ENCODE measurements at regions not wholly inside any gene's neighbourhood (a gene's known extent, or its start where the extent isn't known, plus 50 kb on each side); places are given as distances from the start of the nearest gene placed in this dataset.

- Histone ChIP-seq H3K4me1 (ENCODE audit: control insufficient read depth, low read length) (no peaks in the 10 kb centered on the region), H3K79me2 (ENCODE audit: control insufficient read depth, low read length) (no peaks in the 10 kb centered on the region), H3K36me3 (ENCODE audit: control insufficient read depth, low read length) (no peaks in the 10 kb centered on the region), H3F3A (ENCODE audit: control insufficient read depth, insufficient read depth) (no peaks in the 10 kb centered on the region), H3K9me2 (replicated peaks; ENCODE audit: control insufficient read depth, low read length) (no peaks in the 10 kb centered on the region), H3K4me3 (ENCODE audit: low read length) (no peak overlapping the region), H3K27ac (ENCODE audit: low read depth, low read length) (no peak overlapping the region), H3K27me3 (ENCODE audit: control insufficient read depth, low read length) (no peaks in the 10 kb centered on the region), H3K4me2 (ENCODE audit: low read length) (no peak overlapping the region), H4K20me1 (ENCODE audit: control insufficient read depth, insufficient read depth, low read depth, low read length) (no peaks in the 10 kb centered on the region), H3K9me3 (ENCODE audit: control insufficient read depth, insufficient read depth, low read length) (no peaks in the 10 kb centered on the region)
- TF ChIP-seq EZH2phosphoT487 (IDR thresholded peaks at IDR 0.05; ENCODE audit: borderline replicate concordance, low read length) (no peak), CTCF (IDR thresholded peaks at IDR 0.05; ENCODE audit: low read depth, low read length, poor library complexity, severe bottlenecking) (no peak)
Observed at GRCh38 chr2:23008951-23009350, 376.0 kb upstream of the KLHL29 start.

GRCh38 chr2:23009545-23010149 is 375.3 kb upstream of the KLHL29 start:
- H3K9me3 ChIP-seq (ENCODE audit: control insufficient read depth, insufficient read depth, low read length) = no peaks in the 10 kb centered on the region
- H4K20me1 ChIP-seq (ENCODE audit: control insufficient read depth, insufficient read depth, low read depth, low read length) = no peaks in the 10 kb centered on the region
- no peaks in the 10 kb centered on the region for H3K9me2 ChIP-seq (replicated peaks; ENCODE audit: control insufficient read depth, low read length)
- no peak overlapping the region for H3K27ac ChIP-seq (ENCODE audit: low read depth, low read length)
- no peaks in the 10 kb centered on the region for H3K4me1 ChIP-seq (ENCODE audit: control insufficient read depth, low read length)
- H3K27me3 ChIP-seq (ENCODE audit: control insufficient read depth, low read length) = no peaks in the 10 kb centered on the region
- TF ChIP-seq EZH2phosphoT487 (IDR thresholded peaks at IDR 0.05; ENCODE audit: borderline replicate concordance, low read length) = no peak
- H3K79me2 ChIP-seq (ENCODE audit: control insufficient read depth, low read length) = no peaks in the 10 kb centered on the region
- H3K36me3 ChIP-seq (ENCODE audit: control insufficient read depth, low read length) = no peaks in the 10 kb centered on the region
- no peak overlapping the region for H3K4me2 ChIP-seq (ENCODE audit: low read length)
- H3F3A ChIP-seq (ENCODE audit: control insufficient read depth, insufficient read depth) = no peaks in the 10 kb centered on the region
- H3K4me3 ChIP-seq (ENCODE audit: low read length) = no peak overlapping the region

- H3K4me2 ChIP-seq (ENCODE audit: low read length) = no peak overlapping the region
- no peaks in the 10 kb centered on the region for H3K9me3 ChIP-seq (ENCODE audit: control insufficient read depth, insufficient read depth, low read length)
- H3K79me2 ChIP-seq (ENCODE audit: control insufficient read depth, low read length) = no peaks in the 10 kb centered on the region
- H3K9me2 ChIP-seq (replicated peaks; ENCODE audit: control insufficient read depth, low read length) = no peaks in the 10 kb centered on the region
- no peaks in the 10 kb centered on the region for H3K4me1 ChIP-seq (ENCODE audit: control insufficient read depth, low read length)
- H3F3A ChIP-seq (ENCODE audit: control insufficient read depth, insufficient read depth) = no peaks in the 10 kb centered on the region
- H3K36me3 ChIP-seq (ENCODE audit: control insufficient read depth, low read length) = no peaks in the 10 kb centered on the region
- no peak for TF ChIP-seq EZH2phosphoT487 (IDR thresholded peaks at IDR 0.05; ENCODE audit: borderline replicate concordance, low read length)
- no peak for TF ChIP-seq CTCF (IDR thresholded peaks at IDR 0.05; ENCODE audit: low read depth, low read length, poor library complexity, severe bottlenecking)
- H4K20me1 ChIP-seq (ENCODE audit: control insufficient read depth, insufficient read depth, low read depth, low read length) = no peaks in the 10 kb centered on the region
- H3K27me3 ChIP-seq (ENCODE audit: control insufficient read depth, low read length) = no peaks in the 10 kb centered on the region
- H3K4me3 ChIP-seq (ENCODE audit: low read length) = no peak overlapping the region
- no peak overlapping the region for H3K27ac ChIP-seq (ENCODE audit: low read depth, low read length)
Observed at GRCh38 chr2:23012499-23012898, 372.5 kb upstream of the KLHL29 start.

- Histone ChIP-seq H3K27ac (ENCODE audit: low read depth, low read length) (no peak overlapping the region), H3F3A (ENCODE audit: control insufficient read depth, insufficient read depth) (no peaks in the 10 kb centered on the region), H4K20me1 (ENCODE audit: control insufficient read depth, insufficient read depth, low read depth, low read length) (no peaks in the 10 kb centered on the region), H3K79me2 (ENCODE audit: control insufficient read depth, low read length) (no peaks in the 10 kb centered on the region), H3K4me1 (ENCODE audit: control insufficient read depth, low read length) (no peaks in the 10 kb centered on the region), H3K4me2 (ENCODE audit: low read length) (no peak overlapping the region), H3K9me3 (ENCODE audit: control insufficient read depth, insufficient read depth, low read length) (no peaks in the 10 kb centered on the region), H3K9me2 (replicated peaks; ENCODE audit: control insufficient read depth, low read length) (no peaks in the 10 kb centered on the region), H3K36me3 (ENCODE audit: control insufficient read depth, low read length) (no peaks in the 10 kb centered on the region), H3K27me3 (ENCODE audit: control insufficient read depth, low read length) (no peaks in the 10 kb centered on the region), H3K4me3 (ENCODE audit: low read length) (no peak overlapping the region)
- no peak for TF ChIP-seq EZH2phosphoT487 (IDR thresholded peaks at IDR 0.05; ENCODE audit: borderline replicate concordance, low read length)
- no peak for TF ChIP-seq CTCF (IDR thresholded peaks at IDR 0.05; ENCODE audit: low read depth, low read length, poor library complexity, severe bottlenecking)
Observed at GRCh38 chr2:23015651-23016200, 369.3 kb upstream of the KLHL29 start.
